Left hindlimb (tissue), 1 donor: ENCODE measurements at regions not wholly inside any gene's neighbourhood (a gene's known extent, or its start where the extent isn't known, plus 50 kb on each side); places are given as distances from the start of the nearest gene placed in this dataset.

Source experiments
- DNase-seq: peaks from one replicate; pipeline ENCODE4 v3.0.0-alpha.2; 2018

GRCh38 chrX:16451334-16451733, 198.6 kb upstream of the S100G start:
- no peak for DNase-seq

GRCh38 chrX:16454926-16455325, 195.0 kb upstream of the S100G start:
- DNase-seq = no peak

GRCh38 chrX:16457239-16457638, 192.7 kb upstream of the S100G start:
- DNase-seq = no peak

DNA sequence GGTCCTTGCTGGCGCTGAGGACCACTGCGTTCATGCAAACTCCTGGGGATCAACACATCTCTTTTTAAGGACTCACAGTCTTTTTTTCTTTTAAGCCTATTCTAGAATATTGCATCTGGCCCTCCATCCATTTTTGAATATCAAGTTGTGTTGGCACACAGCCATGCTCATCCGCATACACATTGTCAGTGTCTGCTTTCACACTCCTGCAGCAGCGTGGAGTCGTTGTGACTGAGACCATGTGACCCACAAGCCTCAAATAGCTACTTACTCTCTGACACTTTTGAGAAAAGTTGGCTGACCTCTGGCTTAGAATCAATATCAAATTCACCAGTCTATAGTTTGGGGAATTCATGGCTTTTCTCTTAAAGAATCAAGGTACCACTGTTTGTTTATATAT, 191.8 kb upstream of the S100G start:
- DNase-seq = no peak

DNA sequence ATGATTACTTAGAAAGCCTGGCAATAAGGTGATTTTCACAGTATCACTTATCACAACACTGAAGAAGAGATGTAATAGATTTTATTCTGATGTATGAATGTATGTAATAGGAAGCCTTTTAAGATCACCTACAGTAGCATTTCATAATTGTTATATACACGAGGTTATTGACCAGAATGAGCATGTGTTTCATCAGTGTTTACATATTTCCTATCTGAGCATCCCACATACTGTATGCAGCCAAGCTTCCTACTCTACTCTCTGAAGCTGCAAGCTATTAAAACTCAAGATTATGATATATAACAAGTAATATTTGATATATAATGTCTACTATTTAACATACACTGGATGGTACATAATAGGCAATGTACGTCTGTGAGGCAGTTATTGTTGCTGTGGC, 190.9 kb upstream of the S100G start:
- no peak for DNase-seq

DNA sequence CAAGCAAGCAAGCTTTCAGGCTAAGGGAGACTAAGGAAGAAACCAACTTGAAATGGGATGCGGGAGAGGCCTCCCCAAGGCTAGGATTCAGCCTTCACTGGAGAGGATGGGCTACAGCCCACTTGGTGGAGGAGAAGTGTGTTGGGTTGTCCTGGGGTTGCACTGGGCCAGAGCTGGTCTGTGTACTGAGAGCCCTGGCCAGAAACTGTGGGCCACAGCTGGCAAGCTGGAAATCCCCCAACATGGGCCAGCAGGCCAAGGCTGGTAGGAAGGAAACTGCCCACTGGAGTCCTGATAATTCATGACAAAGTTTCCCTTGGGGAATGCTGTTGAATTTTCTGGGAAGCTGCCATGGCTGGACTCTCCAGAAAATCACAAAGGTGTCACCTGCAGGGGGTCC, 188.0 kb upstream of the S100G start:
- DNase-seq = no peak

DNA sequence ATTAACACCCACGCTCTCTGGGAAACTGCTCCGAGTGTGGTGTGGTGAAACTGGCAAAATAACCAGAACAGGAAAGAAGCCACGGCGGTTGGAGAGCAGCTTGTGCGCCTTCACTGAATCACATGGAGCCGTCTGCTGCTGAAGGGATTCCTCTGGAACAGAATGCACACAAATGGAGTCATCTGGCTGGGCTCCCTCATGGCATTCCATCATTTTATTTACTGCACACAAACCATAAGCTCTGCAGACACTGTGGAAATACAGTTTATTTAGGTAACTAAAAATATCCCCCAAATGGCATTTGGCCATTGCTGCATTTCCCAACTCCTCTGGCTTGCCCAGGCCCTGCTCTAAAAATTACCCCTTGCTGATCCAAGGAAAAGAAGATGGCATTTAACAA, 187.0 kb upstream of the S100G start:
- DNase-seq = peak; percentile 46

DNA sequence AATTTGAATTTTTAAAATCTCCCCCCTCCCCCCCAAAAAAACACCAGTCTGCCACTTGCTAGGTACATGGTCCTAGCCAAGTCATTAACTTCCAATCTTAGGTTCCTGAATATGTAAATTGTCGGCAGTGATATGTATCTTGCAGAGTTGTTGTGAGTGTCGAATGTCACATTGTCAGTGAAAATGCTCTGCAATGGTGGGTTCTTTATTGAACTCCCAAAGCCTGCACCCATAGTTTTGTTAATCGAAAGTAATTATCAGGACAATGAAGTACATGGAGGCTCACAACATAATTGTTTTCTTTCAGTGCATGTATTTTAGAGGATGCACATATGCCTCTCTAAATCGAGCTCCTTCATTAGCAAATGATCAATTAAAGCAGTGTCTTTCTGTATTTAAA, 185.6 kb upstream of the S100G start:
- DNase-seq = no peak

DNA sequence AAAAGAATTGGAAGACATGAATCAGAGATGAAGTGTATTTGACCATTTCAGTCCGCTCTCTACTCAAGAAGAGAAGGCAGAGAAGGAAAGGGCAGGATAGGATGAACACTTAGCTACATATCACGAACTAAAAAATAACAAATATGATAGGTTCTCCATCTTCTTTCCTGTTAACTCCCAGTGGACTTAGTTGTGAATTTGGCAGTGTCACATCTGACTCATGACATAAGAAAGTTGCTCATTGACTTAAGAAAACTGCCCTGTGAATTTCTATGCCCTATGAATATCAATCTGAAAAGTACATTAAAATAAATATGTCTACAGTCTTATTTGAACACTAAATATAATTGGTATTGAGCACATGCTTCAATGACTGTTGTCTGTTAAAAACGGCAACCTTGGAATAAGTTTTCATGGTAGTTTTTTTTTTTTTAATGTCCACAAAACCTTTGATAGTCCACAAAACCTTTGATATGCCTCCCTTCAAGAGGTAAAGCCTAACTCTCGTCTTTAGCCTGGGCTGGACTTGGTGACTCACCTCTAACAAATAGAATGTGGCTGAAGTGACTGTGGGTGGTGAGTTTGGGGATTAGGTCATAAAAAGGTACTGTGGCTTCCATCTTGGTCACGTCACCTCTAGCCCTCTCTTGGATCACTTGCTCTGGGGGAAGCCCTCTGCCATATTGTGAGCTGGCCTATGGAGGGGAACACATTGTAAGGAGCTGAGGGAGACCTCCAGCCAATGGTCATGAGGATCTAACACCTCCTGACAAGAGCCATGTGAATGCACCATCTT, 184.7 kb upstream of the S100G start:
- no peak for DNase-seq

DNA sequence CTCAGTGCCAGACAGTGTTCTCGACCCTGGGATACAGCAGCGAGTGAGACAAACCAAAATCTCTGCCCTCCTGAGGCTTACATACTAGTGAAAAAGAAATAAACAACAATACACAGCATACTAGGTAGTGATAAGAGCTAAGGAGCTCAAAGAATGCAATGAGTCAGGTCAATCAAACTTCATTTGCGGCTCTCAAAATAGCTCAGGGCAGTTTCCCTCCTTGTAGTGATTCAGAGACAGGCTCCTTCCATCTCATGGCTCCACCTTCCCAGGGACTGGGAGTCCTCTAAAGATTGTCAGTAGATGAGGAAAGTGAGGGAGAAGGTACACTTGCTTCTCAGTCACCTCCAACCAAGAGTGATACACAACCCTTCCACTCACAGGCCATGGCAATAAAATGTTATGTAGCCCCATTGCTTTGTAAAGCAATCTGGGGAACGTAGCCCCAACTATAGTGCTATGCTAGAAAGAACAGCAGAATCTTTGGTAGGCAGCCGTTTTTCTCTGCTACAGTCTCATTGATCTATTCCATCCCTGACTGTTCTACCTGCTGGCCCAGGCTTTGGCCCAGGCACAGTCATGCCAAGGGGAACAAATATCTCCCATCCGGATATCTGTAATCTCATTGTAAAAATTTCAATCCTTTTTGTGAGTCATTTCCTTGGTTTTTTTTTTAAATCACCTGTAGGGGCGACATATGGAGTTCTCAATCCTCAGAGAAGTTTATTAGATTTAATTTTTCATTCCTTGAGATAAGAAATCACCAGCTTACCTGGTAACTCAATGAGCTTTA, 183.1 kb upstream of the S100G start:
- DNase-seq = no peak

- DNase-seq = no peak
These were observed 180.1 kb upstream of the S100G start for GRCh38 chrX:16469870-16470269.

GRCh38 chrX:16472345-16472744, 177.6 kb upstream of the S100G start:
- DNase-seq = no peak

DNA sequence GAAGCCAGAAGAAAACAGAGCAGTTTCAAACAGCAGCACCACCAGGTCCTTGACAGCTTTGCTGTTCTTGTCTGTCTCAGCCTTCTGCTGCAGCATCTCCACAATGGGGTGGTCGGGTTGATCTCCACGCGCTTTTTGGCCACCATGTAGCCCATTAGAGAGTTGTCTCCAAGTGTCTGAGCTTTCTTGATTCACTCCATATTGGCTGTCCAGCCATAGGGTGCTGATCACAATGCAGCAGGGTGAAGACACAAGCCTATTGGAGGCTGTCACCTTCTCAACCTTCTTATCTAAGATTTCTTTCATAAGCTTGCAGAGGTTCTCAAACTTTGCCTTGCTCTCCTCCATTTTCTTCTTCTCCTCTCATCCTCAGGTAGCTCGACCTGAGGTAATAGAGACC, 175.4 kb upstream of the S100G start:
- no peak for DNase-seq

DNA sequence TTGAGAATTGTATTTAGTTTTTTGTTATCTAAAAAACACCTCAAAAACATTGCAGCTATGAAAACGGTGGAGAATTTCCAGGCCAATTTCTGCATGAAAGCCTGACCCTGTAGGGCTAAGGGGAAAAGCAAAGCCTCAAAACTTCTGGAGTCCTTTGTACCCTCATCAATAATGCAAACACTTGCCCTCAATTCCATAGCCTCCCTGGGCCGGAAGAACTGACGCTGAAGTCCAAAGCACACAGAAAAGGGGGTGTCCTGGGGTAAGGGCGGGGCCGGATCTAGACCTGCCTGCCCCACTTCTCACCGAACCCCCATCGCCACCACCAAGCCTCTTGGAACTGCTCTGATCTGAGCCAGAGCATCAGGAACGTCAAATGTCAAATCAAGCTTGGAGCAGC, 173.9 kb upstream of the S100G start:
- no peak for DNase-seq

- no peak for DNase-seq
These were observed 173.3 kb upstream of the S100G start for GRCh38 chrX:16476692-16477091.

- no peak for DNase-seq
These were observed 170.6 kb upstream of the S100G start for GRCh38 chrX:16479206-16479869.

GRCh38 chrX:16480049-16480448, 169.9 kb upstream of the S100G start:
- no peak for DNase-seq

DNA sequence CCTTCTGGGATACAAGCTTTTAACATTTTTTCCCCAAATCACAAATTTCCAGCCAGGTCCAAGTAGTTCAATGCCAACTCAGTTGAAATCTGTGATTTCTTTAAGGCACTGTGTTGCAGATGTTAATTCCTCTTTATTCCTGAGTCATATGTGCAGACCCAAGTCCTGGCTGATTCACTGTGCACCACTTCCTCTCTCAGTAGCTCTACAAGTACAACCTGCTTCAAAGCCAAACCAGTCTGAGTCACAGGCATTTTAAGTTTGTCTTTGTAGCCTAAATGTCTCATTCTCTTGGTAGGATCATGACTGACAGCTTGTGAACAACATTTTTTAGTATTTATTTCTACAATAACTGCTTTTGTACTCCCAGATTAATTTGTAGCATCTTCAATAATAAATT, 165.6 kb upstream of the S100G start:
- DNase-seq = no peak

- DNase-seq = no peak
These were observed 162.2 kb upstream of the S100G start for GRCh38 chrX:16487620-16488385.

GRCh38 chrX:16488959-16489358, 161.0 kb upstream of the S100G start:
- no peak for DNase-seq

DNA sequence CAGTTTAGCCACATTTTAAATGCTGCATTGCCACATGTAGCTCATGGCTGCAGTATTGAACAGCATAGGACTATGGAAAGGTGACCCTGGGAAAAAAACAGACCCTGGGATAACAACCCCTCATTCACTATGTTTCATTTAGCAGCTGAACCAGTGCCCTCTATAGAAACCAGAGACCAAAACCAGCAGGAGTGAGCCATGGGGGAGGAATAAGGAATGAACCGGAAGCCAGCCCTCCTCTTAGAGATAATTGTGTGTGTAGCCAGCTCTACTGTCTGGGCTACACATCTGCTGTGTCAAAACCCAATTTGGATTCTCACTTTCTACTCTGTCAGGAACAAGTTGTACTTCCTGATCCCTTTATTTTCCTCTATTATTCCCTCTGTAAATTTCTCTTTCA, 158.5 kb upstream of the S100G start:
- DNase-seq = no peak

DNA sequence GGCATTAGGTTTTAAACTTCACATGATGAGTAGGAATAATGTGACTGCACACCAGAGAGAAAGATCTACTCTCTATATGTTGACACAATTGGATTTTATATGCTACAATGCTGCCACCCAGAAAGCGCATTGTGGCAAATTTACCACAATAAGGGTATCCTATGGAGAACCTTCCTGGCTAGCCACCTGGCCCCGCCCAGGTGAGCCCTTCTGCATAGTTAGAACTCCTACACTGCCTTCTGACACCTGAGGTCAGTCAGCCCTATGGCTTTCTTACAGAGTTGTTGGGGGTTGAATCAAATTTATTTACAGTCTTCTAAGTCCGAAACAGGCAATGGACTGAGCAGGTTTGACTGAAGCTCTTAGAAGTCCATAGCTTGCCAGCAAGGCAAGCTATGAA, 153.8 kb upstream of the S100G start:
- DNase-seq = no peak
